GM23338 (cell line): ENCODE measurements at regions not wholly inside any gene's neighbourhood (a gene's known extent, or its start where the extent isn't known, plus 50 kb on each side); places are given as distances from the start of the nearest gene placed in this dataset.

Experiments
- ATAC-seq: fragments of 200-7000 bp; cut with Tn5 transposase; 3 replicates; pipeline ENCODE4 v1.9.1; 2020
- DNase-seq: peaks from one replicate; pipeline ENCODE4 v3.0.0-alpha.2; 2015; ENCODE audit warnings: low spot score
- H2AFZ ChIP-seq: fragments of 200-600 bp; sonication (generic); 2 replicates; pipeline ENCODE4 v1.8.0; 2016; ENCODE audit warnings: antibody characterized with exemption, mild to moderate bottlenecking, moderate library complexity
- H3F3A ChIP-seq: fragments of 200-600 bp; sonication (generic); replicated peaks from 2 replicates; pipeline ENCODE4 v1.8.0; 2017; ENCODE audit warnings: antibody characterized with exemption, mixed run types, low read depth
- H3K27ac ChIP-seq: fragments of 200-600 bp; sonication (generic); 2 replicates; pipeline ENCODE4 v1.6.1; 2016; ENCODE audit warnings: low read depth
- H3K27me3 ChIP-seq: fragments of 200-600 bp; sonication (generic); 2 replicates; pipeline ENCODE4 v1.8.0; 2016; ENCODE audit warnings: mild to moderate bottlenecking, mixed run types, moderate library complexity; ENCODE audit not compliant: insufficient read depth
- H3K36me3 ChIP-seq: fragments of 200-600 bp; sonication (generic); 2 replicates; pipeline ENCODE4 v1.8.0; 2016; ENCODE audit warnings: mild to moderate bottlenecking; ENCODE audit not compliant: insufficient read depth
- H3K4me1 ChIP-seq: fragments of 200-600 bp; sonication (generic); 2 replicates; pipeline ENCODE4 v1.8.0; 2016; ENCODE audit warnings: mild to moderate bottlenecking, moderate library complexity; ENCODE audit not compliant: insufficient read depth
- H3K4me2 ChIP-seq: fragments of 200-600 bp; sonication (generic); 2 replicates; pipeline ENCODE4 v1.7.1; 2017; ENCODE audit warnings: mixed run types
- H3K4me3 ChIP-seq: fragments of 200-600 bp; sonication (generic); 2 replicates; pipeline ENCODE4 v1.6.1; 2016; ENCODE audit warnings: mixed run types
- H3K79me2 ChIP-seq: fragments of 200-600 bp; sonication (generic); replicated peaks from 2 replicates; pipeline ENCODE4 v1.8.0; 2017; ENCODE audit warnings: mild to moderate bottlenecking; ENCODE audit not compliant: insufficient read depth
- H3K9me2 ChIP-seq: fragments of 200-600 bp; sonication (generic); 2 replicates; pipeline ENCODE4 v1.8.0; 2017; ENCODE audit not compliant: insufficient read depth
- H4K20me1 ChIP-seq: fragments of 200-600 bp; sonication (generic); replicated peaks from 2 replicates; pipeline ENCODE4 v1.8.0; 2017; ENCODE audit warnings: mild to moderate bottlenecking; ENCODE audit not compliant: insufficient read depth
- H3K27ac Mint-ChIP-seq: 2 replicates; pipeline ENCODE4 v1.8.0; 2020; ENCODE audit warnings: inconsistent platforms, mild to moderate bottlenecking, moderate library complexity, mixed read lengths
- H3K27me3 Mint-ChIP-seq: 3 replicates; pipeline ENCODE4 v1.8.0; 2022; ENCODE audit warnings: low read depth, mild to moderate bottlenecking, moderate library complexity, mixed read lengths, inconsistent platforms; ENCODE audit not compliant: insufficient read depth, poor library complexity
- H3K36me3 Mint-ChIP-seq: 3 replicates; pipeline ENCODE4 v1.8.0; 2021; ENCODE audit warnings: low read depth, mild to moderate bottlenecking, inconsistent platforms, moderate library complexity, mixed read lengths
- H3K4me1 Mint-ChIP-seq: 3 replicates; pipeline ENCODE4 v1.8.0; 2020; ENCODE audit warnings: mild to moderate bottlenecking, inconsistent platforms, mixed read lengths
- H3K4me3 Mint-ChIP-seq: 3 replicates; pipeline ENCODE4 v1.8.0; 2021; ENCODE audit warnings: moderate library complexity, mild to moderate bottlenecking, inconsistent platforms, mixed read lengths
- H3K9me3 Mint-ChIP-seq: 3 replicates; pipeline ENCODE4 v1.8.0; 2020; ENCODE audit warnings: moderate library complexity, mild to moderate bottlenecking, inconsistent platforms, mixed read lengths
- CREB1 ChIP-seq: fragments of 250-450 bp; sonication (Bioruptor Pico); IDR thresholded peaks from 2 replicates; pipeline ENCODE4 v1.5.0; 2020; ENCODE audit warnings: low read depth, mild to moderate bottlenecking, moderate library complexity
- EZH2 ChIP-seq: fragments of 200-600 bp; sonication (generic); IDR thresholded peaks from one replicate; pipeline ENCODE4 v1.8.0; 2017; ENCODE audit warnings: antibody characterized with exemption, mild to moderate bottlenecking, low read depth; ENCODE audit not compliant: unreplicated experiment
- EZH2phosphoT487 ChIP-seq: fragments of 200-600 bp; sonication (generic); IDR thresholded peaks from one replicate; pipeline ENCODE4 v1.8.1; 2018; ENCODE audit warnings: antibody characterized with exemption; ENCODE audit not compliant: unreplicated experiment
- JUNB ChIP-seq: IDR thresholded peaks from one replicate; pipeline ENCODE4 v1.6.1; 2016; ENCODE audit warnings: antibody characterized with exemption; ENCODE audit not compliant: unreplicated experiment
- NANOG ChIP-seq: IDR thresholded peaks from 2 replicates; pipeline ENCODE4 v1.6.1; 2016; ENCODE audit warnings: antibody characterized with exemption, borderline replicate concordance
- POLR2AphosphoS5 ChIP-seq: IDR thresholded peaks from 2 replicates; pipeline ENCODE4 v1.6.1; 2016; ENCODE audit warnings: antibody characterized with exemption, low read depth
- STAT1 ChIP-seq: IDR thresholded peaks from one replicate; pipeline ENCODE4 v1.6.1; 2016; ENCODE audit warnings: antibody characterized with exemption; ENCODE audit not compliant: unreplicated experiment
- ZNF114 ChIP-seq: fragments of 250-450 bp; sonication (Bioruptor Pico); IDR thresholded peaks from 2 replicates; pipeline ENCODE4 v1.5.0; 2020; ENCODE audit warnings: mild to moderate bottlenecking, moderate library complexity
- ZNF331 ChIP-seq: fragments of 250-450 bp; sonication (Bioruptor Pico); IDR thresholded peaks from 2 replicates; pipeline ENCODE4 v1.5.0; 2020; ENCODE audit warnings: low read depth, mild to moderate bottlenecking, moderate library complexity
- TF ChIP-seq, protein P1 (sequence below), 2 experiments: fragments of 200-600 bp in 1 of 2; sonication (generic) in 1 of 2; conservative IDR thresholded peaks; 2 replicates each; pipeline versions ENCODE4 v1.5.1 to v1.6.1; 2016 to 2017; ENCODE audit warnings: antibody characterized with exemption in 2 of 2, low read depth in 2 of 2, mild to moderate bottlenecking in 2 of 2, moderate library complexity in 1 of 2
- TF ChIP-seq, protein P2 (sequence below): IDR thresholded peaks from one replicate; pipeline ENCODE4 v1.6.1; 2018; ENCODE audit warnings: antibody characterized with exemption; ENCODE audit not compliant: unreplicated experiment
- TF ChIP-seq, protein P3 (sequence below): IDR thresholded peaks from 2 replicates; pipeline ENCODE4 v1.6.1; 2016; ENCODE audit warnings: antibody characterized with exemption
- TF ChIP-seq, protein P4 (sequence below): fragments of 250-450 bp; sonication (Bioruptor Pico); IDR thresholded peaks from 2 replicates; pipeline ENCODE4 v1.5.0; 2020; ENCODE audit warnings: mild to moderate bottlenecking, moderate library complexity

DNA sequence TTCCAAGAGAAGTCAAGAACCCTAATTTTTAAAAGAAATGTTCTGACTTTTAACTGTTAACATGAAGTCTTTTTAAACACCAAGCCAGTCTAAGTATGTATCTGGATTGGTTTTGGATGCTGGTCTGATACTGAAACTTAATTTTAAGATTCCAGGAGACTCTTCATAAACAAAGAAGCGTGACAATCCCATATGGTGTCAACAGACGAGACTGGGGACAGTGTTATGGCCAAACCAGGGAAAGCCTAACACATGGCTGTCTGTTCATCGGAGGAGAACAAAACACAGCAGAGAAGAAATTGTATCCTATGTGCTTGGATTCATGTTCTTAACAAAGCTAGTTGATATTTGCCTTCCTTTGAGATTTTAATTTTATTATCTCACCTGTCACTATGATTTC is 80.5 kb upstream of the UPP2 start:
- Mint-ChIP-seq H3K4me1 (peaks cover 7% of the 10 kb centered on the region; the same call in 2 of the 3 replicates), H3K9me3 (no peaks in the 10 kb centered on the region), H3K27ac (no peak overlapping the region), H3K4me3 (no peak overlapping the region), H3K27me3 (no peaks in the 10 kb centered on the region), H3K36me3 (no peaks in the 10 kb centered on the region)
- DNase-seq (no peak), ATAC-seq (no peak)
- H3K79me2 ChIP-seq: no peaks in the 10 kb centered on the region
- no peaks in the 10 kb centered on the region for H3K27me3 ChIP-seq
- no peaks in the 10 kb centered on the region for H3K36me3 ChIP-seq
- H3K9me2 ChIP-seq: peaks cover 6% of the 10 kb centered on the region; the same call in 1 of the 2 replicates
- H3K27ac ChIP-seq: no peak overlapping the region
- no peaks in the 10 kb centered on the region for H3K4me1 ChIP-seq
- H2AFZ ChIP-seq: no peak overlapping the region
- H3K4me2 ChIP-seq: no peak overlapping the region
- H4K20me1 ChIP-seq: no peaks in the 10 kb centered on the region
- H3F3A ChIP-seq: no peaks in the 10 kb centered on the region
- H3K4me3 ChIP-seq: no peak overlapping the region
- no peak for TF ChIP-seq CREB1
- TF ChIP-seq EZH2: no peak
- TF ChIP-seq STAT1: no peak
- TF ChIP-seq, protein P1, sequence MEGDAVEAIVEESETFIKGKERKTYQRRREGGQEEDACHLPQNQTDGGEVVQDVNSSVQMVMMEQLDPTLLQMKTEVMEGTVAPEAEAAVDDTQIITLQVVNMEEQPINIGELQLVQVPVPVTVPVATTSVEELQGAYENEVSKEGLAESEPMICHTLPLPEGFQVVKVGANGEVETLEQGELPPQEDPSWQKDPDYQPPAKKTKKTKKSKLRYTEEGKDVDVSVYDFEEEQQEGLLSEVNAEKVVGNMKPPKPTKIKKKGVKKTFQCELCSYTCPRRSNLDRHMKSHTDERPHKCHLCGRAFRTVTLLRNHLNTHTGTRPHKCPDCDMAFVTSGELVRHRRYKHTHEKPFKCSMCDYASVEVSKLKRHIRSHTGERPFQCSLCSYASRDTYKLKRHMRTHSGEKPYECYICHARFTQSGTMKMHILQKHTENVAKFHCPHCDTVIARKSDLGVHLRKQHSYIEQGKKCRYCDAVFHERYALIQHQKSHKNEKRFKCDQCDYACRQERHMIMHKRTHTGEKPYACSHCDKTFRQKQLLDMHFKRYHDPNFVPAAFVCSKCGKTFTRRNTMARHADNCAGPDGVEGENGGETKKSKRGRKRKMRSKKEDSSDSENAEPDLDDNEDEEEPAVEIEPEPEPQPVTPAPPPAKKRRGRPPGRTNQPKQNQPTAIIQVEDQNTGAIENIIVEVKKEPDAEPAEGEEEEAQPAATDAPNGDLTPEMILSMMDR (conservative IDR thresholded peaks at IDR 0.05; ENCODE audit: low read depth in 2 of 2): no peak
- TF ChIP-seq, protein P2, sequence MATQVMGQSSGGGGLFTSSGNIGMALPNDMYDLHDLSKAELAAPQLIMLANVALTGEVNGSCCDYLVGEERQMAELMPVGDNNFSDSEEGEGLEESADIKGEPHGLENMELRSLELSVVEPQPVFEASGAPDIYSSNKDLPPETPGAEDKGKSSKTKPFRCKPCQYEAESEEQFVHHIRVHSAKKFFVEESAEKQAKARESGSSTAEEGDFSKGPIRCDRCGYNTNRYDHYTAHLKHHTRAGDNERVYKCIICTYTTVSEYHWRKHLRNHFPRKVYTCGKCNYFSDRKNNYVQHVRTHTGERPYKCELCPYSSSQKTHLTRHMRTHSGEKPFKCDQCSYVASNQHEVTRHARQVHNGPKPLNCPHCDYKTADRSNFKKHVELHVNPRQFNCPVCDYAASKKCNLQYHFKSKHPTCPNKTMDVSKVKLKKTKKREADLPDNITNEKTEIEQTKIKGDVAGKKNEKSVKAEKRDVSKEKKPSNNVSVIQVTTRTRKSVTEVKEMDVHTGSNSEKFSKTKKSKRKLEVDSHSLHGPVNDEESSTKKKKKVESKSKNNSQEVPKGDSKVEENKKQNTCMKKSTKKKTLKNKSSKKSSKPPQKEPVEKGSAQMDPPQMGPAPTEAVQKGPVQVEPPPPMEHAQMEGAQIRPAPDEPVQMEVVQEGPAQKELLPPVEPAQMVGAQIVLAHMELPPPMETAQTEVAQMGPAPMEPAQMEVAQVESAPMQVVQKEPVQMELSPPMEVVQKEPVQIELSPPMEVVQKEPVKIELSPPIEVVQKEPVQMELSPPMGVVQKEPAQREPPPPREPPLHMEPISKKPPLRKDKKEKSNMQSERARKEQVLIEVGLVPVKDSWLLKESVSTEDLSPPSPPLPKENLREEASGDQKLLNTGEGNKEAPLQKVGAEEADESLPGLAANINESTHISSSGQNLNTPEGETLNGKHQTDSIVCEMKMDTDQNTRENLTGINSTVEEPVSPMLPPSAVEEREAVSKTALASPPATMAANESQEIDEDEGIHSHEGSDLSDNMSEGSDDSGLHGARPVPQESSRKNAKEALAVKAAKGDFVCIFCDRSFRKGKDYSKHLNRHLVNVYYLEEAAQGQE: no peak
- TF ChIP-seq POLR2AphosphoS5: no peak
- TF ChIP-seq, protein P3, sequence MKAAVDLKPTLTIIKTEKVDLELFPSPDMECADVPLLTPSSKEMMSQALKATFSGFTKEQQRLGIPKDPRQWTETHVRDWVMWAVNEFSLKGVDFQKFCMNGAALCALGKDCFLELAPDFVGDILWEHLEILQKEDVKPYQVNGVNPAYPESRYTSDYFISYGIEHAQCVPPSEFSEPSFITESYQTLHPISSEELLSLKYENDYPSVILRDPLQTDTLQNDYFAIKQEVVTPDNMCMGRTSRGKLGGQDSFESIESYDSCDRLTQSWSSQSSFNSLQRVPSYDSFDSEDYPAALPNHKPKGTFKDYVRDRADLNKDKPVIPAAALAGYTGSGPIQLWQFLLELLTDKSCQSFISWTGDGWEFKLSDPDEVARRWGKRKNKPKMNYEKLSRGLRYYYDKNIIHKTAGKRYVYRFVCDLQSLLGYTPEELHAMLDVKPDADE: no peak
- no peak for TF ChIP-seq ZNF114 (CRISPR knock-in tag)
- TF ChIP-seq ZNF331 (CRISPR knock-in tag): no peak
- no peak for TF ChIP-seq NANOG
- TF ChIP-seq, protein P4, sequence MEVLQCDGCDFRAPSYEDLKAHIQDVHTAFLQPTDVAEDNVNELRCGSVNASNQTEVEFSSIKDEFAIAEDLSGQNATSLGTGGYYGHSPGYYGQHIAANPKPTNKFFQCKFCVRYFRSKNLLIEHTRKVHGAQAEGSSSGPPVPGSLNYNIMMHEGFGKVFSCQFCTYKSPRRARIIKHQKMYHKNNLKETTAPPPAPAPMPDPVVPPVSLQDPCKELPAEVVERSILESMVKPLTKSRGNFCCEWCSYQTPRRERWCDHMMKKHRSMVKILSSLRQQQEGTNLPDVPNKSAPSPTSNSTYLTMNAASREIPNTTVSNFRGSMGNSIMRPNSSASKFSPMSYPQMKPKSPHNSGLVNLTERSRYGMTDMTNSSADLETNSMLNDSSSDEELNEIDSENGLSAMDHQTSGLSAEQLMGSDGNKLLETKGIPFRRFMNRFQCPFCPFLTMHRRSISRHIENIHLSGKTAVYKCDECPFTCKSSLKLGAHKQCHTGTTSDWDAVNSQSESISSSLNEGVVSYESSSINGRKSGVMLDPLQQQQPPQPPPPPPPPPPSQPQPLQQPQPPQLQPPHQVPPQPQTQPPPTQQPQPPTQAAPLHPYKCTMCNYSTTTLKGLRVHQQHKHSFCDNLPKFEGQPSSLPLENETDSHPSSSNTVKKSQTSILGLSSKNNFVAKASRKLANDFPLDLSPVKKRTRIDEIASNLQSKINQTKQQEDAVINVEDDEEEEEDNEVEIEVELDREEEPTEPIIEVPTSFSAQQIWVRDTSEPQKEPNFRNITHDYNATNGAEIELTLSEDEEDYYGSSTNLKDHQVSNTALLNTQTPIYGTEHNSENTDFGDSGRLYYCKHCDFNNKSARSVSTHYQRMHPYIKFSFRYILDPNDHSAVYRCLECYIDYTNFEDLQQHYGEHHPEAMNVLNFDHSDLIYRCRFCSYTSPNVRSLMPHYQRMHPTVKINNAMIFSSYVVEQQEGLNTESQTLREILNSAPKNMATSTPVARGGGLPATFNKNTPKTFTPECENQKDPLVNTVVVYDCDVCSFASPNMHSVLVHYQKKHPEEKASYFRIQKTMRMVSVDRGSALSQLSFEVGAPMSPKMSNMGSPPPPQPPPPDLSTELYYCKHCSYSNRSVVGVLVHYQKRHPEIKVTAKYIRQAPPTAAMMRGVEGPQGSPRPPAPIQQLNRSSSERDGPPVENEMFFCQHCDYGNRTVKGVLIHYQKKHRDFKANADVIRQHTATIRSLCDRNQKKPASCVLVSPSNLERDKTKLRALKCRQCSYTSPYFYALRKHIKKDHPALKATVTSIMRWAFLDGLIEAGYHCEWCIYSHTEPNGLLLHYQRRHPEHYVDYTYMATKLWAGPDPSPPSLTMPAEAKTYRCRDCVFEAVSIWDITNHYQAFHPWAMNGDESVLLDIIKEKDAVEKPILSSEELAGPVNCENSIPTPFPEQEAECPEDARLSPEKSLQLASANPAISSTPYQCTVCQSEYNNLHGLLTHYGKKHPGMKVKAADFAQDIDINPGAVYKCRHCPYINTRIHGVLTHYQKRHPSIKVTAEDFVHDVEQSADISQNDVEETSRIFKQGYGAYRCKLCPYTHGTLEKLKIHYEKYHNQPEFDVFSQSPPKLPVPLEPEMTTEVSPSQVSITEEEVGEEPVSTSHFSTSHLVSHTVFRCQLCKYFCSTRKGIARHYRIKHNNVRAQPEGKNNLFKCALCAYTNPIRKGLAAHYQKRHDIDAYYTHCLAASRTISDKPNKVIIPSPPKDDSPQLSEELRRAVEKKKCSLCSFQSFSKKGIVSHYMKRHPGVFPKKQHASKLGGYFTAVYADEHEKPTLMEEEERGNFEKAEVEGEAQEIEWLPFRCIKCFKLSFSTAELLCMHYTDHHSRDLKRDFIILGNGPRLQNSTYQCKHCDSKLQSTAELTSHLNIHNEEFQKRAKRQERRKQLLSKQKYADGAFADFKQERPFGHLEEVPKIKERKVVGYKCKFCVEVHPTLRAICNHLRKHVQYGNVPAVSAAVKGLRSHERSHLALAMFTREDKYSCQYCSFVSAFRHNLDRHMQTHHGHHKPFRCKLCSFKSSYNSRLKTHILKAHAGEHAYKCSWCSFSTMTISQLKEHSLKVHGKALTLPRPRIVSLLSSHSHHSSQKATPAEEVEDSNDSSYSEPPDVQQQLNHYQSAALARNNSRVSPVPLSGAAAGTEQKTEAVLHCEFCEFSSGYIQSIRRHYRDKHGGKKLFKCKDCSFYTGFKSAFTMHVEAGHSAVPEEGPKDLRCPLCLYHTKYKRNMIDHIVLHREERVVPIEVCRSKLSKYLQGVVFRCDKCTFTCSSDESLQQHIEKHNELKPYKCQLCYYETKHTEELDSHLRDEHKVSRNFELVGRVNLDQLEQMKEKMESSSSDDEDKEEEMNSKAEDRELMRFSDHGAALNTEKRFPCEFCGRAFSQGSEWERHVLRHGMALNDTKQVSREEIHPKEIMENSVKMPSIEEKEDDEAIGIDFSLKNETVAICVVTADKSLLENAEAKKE (CRISPR knock-in tag): no peak
- TF ChIP-seq EZH2phosphoT487: no peak
- TF ChIP-seq JUNB: no peak
